ENCODE measurements at regions not wholly inside any gene's neighbourhood (a gene's known extent, or its start where the extent isn't known, plus 50 kb on each side); places are given as distances from the start of the nearest gene placed in this dataset.

DNA sequence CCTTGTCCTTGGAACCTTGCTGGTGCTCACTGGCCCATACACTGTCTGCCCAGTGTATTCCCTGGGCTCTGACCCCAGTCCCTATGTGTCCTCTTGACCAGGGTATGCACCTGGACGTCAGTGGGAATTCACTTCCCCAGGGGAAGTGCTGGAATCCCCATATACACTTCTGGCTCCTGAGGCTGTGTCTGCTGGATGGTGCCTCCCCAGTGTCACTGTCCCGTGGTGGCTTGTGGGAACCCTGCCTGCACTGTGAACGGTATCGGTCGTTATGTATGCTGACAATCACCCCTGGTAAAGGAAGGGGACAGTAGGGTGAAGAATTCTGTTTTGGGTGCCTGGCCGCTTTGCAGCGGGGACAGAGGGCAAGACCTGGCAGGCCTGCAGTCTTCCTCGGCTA is 95.9 kb downstream of the RRM1 start:
- no peak for TF ChIP-seq KAT2B (IDR thresholded peaks at IDR 0.05; ENCODE audit: low read depth, low read length)
- no peak for TF ChIP-seq NBN (IDR thresholded peaks at IDR 0.05; ENCODE audit: low read depth)
- TF ChIP-seq FOXJ3 (CRISPR knock-in tag; IDR thresholded peaks at IDR 0.05), result no peak
- no peak for TF ChIP-seq CHD4 (IDR thresholded peaks at IDR 0.05; ENCODE audit: insufficient read depth, insufficient replicate concordance, low read depth, low read length, poor library complexity, severe bottlenecking)
- TF ChIP-seq, protein P1, sequence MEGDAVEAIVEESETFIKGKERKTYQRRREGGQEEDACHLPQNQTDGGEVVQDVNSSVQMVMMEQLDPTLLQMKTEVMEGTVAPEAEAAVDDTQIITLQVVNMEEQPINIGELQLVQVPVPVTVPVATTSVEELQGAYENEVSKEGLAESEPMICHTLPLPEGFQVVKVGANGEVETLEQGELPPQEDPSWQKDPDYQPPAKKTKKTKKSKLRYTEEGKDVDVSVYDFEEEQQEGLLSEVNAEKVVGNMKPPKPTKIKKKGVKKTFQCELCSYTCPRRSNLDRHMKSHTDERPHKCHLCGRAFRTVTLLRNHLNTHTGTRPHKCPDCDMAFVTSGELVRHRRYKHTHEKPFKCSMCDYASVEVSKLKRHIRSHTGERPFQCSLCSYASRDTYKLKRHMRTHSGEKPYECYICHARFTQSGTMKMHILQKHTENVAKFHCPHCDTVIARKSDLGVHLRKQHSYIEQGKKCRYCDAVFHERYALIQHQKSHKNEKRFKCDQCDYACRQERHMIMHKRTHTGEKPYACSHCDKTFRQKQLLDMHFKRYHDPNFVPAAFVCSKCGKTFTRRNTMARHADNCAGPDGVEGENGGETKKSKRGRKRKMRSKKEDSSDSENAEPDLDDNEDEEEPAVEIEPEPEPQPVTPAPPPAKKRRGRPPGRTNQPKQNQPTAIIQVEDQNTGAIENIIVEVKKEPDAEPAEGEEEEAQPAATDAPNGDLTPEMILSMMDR (IDR thresholded peaks at IDR 0.05 in 2 of 3, conservative IDR thresholded peaks at IDR 0.05 in 1 of 3; ENCODE audit: insufficient read depth in 2 of 3, low read depth in 1 of 3, low read length in 3 of 3), result no peak

Data from K562 (cell line).